Breast epithelium (tissue), 4 donors: ENCODE measurements at regions not wholly inside any gene's neighbourhood (a gene's known extent, or its start where the extent isn't known, plus 50 kb on each side); places are given as distances from the start of the nearest gene placed in this dataset.

Source experiments
- DNase-seq, 2 donors: peaks; one replicate each; pipeline ENCODE4 v3.0.0-alpha.2; 2019; ENCODE audit warnings: low spot score in 2 of 2
- H3K27ac ChIP-seq, 2 donors: fragments of 200-600 bp; sonication (generic) in 1 of 2; one replicate each; pipeline ENCODE4 v1.5.1; 2016 to 2019; ENCODE audit warnings: mild to moderate bottlenecking in 1 of 2
- H3K27me3 ChIP-seq, 2 donors: fragments of 200-600 bp; sonication (generic) in 1 of 2; one replicate each; pipeline versions ENCODE4 v1.5.1 to v1.6.0; 2017 to 2019; ENCODE audit warnings: control low read depth in 1 of 2, mild to moderate bottlenecking in 1 of 2
- H3K36me3 ChIP-seq: fragments of 200-600 bp; one replicate; pipeline ENCODE4 v1.5.1; 2019
- H3K4me1 ChIP-seq, 2 donors: fragments of 200-600 bp; sonication (generic); one replicate each; pipeline ENCODE4 v1.5.1; 2016 to 2019; ENCODE audit warnings: control low read depth in 1 of 2
- H3K4me3 ChIP-seq, 3 donors: fragments of 200-600 bp; sonication (generic); 1 replicate in 2 of 3; 2 replicates in 1 of 3; pipeline ENCODE4 v1.5.1; 2016 to 2019; ENCODE audit warnings: mild to moderate bottlenecking in 3 of 3, moderate library complexity in 2 of 3
- H3K9me3 ChIP-seq, 2 donors: fragments of 200-600 bp; sonication (generic) in 1 of 2; one replicate each; pipeline ENCODE4 v1.5.1; 2016 to 2019; ENCODE audit warnings: control low read depth in 1 of 2
- POLR2A ChIP-seq: fragments of 450-650 bp; IDR thresholded peaks from one replicate; pipeline ENCODE4 v1.6.1; 2016; ENCODE audit warnings: antibody characterized with exemption, mild to moderate bottlenecking, moderate library complexity
- POLR2AphosphoS5 ChIP-seq, 3 donors: sonication (generic); formaldehyde crosslinking; IDR thresholded peaks; one replicate each; pipeline ENCODE4 v1.6.1; 2017; ENCODE audit warnings: antibody characterized with exemption in 3 of 3
- intact Hi-C: fragments of 100-400 bp; cut with DNase I; formaldehyde crosslinking; loops from one replicate; pipeline ENCODE4 v1.15.1; 2023; ENCODE audit warnings: low total_unique reads
- TF ChIP-seq, protein P1 (sequence below), 3 donors: fragments of 450-650 bp; IDR thresholded peaks; one replicate each; pipeline ENCODE4 v1.5.1; 2016 to 2017; ENCODE audit warnings: antibody characterized with exemption in 3 of 3, mild to moderate bottlenecking in 3 of 3, moderate library complexity in 3 of 3

DNA sequence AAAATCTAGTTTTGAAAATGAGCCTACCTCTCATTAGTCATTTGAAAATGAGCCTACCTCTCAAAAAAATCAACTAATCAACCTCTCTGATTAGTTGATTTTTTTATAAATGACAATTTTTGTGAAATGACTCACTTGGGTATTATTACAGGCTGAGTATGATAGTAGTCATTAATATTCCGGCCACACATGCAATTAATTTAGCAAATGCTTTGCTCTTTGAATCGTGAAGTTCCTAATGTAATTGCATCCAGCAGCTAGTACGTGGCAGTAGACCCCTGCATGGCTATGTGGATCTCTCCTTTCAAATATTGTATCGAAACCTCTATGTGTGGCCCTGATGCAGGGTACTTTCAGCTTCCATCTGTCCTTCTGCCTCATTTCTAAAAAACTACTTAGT, 245.9 kb upstream of the PHYHIPL start:
- Histone ChIP-seq H3K36me3 (no peaks in the 10 kb centered on the region), H3K27ac (no peak overlapping the region), H3K4me3 (no peak overlapping the region), H3K27me3 (no peaks in the 10 kb centered on the region), H3K4me1 (no peaks in the 10 kb centered on the region), H3K9me3 (no peaks in the 10 kb centered on the region)
- TF ChIP-seq POLR2A = no peak
- TF ChIP-seq POLR2AphosphoS5 (IDR thresholded peaks at IDR 0.05) = no peak
- TF ChIP-seq, protein P1, sequence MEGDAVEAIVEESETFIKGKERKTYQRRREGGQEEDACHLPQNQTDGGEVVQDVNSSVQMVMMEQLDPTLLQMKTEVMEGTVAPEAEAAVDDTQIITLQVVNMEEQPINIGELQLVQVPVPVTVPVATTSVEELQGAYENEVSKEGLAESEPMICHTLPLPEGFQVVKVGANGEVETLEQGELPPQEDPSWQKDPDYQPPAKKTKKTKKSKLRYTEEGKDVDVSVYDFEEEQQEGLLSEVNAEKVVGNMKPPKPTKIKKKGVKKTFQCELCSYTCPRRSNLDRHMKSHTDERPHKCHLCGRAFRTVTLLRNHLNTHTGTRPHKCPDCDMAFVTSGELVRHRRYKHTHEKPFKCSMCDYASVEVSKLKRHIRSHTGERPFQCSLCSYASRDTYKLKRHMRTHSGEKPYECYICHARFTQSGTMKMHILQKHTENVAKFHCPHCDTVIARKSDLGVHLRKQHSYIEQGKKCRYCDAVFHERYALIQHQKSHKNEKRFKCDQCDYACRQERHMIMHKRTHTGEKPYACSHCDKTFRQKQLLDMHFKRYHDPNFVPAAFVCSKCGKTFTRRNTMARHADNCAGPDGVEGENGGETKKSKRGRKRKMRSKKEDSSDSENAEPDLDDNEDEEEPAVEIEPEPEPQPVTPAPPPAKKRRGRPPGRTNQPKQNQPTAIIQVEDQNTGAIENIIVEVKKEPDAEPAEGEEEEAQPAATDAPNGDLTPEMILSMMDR (IDR thresholded peaks at IDR 0.05) = no peak
- intact Hi-C loops = no loop called here
- no peak for DNase-seq

DNA sequence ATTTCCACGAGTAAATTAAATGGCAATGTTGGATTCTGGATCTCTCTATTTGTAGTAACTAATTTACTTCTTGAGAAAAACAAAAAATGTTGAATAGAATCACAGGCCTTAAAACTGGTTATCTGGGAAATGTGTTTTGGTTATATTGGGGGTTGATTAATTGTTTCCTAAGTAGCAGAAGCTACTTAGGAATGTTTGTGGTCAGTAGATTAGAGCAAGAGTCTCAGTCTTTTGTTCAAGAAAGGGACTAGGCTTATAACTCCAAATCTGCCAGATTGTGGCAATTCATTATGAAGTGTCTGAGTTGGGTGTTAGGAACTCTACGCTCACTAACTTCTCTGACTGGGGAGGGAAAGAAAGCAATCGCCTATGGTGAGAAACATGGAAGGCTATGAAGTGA, 244.3 kb upstream of the PHYHIPL start:
- intact Hi-C loops = no loop called here
- H3K36me3 ChIP-seq = no peaks in the 10 kb centered on the region
- no peaks in the 10 kb centered on the region for H3K27me3 ChIP-seq
- no peaks in the 10 kb centered on the region for H3K9me3 ChIP-seq
- no peak overlapping the region for H3K4me3 ChIP-seq
- no peak overlapping the region for H3K27ac ChIP-seq
- H3K4me1 ChIP-seq = no peaks in the 10 kb centered on the region
- no peak for DNase-seq
- TF ChIP-seq, protein P1 (IDR thresholded peaks at IDR 0.05) = no peak
- TF ChIP-seq POLR2A (no peak), POLR2AphosphoS5 (IDR thresholded peaks at IDR 0.05) (no peak)

DNA sequence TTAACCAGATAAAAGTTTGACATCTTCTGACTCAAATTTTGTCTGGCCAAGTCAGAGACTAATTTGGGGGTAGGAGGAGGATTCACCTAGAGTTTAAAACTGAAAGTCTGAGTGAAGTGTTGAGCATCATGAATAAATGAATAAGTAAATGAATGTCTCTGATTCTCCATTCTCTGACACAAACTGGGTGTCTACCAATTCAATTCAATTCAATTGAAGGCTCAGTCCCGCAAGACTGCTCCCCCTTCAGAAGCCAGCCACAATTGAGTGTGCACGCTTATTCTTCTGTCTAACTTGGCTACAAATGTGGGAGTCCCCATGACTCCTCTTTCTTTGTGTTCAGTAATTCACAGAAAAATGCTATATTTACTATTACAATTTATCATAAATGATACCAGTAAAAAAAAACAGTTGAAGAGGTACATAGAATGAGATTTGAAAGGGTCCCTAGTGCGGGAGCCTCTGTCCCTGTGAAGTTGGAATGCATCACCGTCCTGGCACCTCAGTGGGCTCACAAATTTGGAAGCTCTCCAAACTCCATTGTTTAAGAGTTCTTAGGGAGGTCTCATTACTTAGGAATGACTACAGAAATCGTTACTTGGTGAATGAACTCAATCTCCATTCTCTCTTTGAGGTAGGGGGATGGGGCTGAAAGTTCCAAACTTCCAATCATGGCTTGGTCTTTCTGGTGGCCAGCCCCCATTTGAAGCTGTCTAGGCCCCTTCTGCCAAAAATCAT, 243.7 kb upstream of the PHYHIPL start:
- Histone ChIP-seq H3K36me3 (no peaks in the 10 kb centered on the region), H3K27ac (no peak overlapping the region), H3K4me3 (no peak overlapping the region), H3K4me1 (no peaks in the 10 kb centered on the region), H3K9me3 (no peaks in the 10 kb centered on the region), H3K27me3 (no peaks in the 10 kb centered on the region)
- intact Hi-C loops = no loop called here
- no peak for TF ChIP-seq POLR2A
- TF ChIP-seq POLR2AphosphoS5 (IDR thresholded peaks at IDR 0.05) = no peak
- TF ChIP-seq, protein P1 (IDR thresholded peaks at IDR 0.05) = no peak
- no peak for DNase-seq

DNA sequence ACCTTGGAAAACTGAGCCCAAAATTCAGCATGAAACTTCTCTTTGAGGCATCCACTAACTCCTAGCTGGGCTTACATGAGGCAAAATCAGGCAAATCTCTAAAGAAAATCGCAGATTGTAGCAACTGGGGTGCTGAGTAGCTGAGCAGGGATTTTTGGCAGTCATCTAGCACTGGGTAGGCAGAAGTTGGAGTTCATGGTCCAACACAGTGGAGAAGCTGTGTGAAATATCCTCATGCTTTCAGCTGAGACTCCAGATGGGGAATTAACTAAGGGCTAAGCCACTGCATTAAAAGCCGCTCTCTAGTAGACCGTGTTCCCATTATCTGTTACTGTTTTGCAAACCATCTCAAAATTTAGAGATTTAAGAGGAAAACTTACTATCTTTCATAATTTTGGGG, 240.1 kb upstream of the PHYHIPL start:
- intact Hi-C loops = no loop called here
- Histone ChIP-seq H3K4me3 (no peak overlapping the region), H3K27ac (no peak overlapping the region), H3K36me3 (no peaks in the 10 kb centered on the region), H3K27me3 (no peaks in the 10 kb centered on the region), H3K4me1 (no peaks in the 10 kb centered on the region), H3K9me3 (no peaks in the 10 kb centered on the region)
- no peak for DNase-seq
- TF ChIP-seq POLR2AphosphoS5 (IDR thresholded peaks at IDR 0.05) = no peak
- TF ChIP-seq, protein P1 (IDR thresholded peaks at IDR 0.05) = no peak
- TF ChIP-seq POLR2A = no peak

DNA sequence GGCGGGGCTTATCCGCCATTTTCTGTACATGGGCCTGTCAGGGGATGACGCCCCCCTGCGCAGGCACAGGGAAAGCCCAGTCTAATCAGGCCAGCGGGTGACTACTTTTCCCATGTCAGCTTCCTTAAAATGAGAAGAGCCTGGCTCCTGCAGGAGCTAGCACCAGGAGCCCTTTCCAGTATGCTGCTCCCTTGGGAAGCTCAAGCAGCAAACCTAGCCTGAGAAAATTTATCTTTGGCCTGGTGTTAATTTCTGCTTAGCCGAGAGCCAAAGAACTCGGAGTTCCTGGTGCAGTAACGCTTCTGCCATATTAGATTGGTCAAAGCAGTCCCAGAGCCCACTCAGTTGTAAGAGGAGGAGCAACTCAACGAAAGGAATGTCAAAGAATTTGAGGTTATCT, 239.0 kb upstream of the PHYHIPL start:
- Histone ChIP-seq H3K4me3 (no peak overlapping the region), H3K4me1 (no peaks in the 10 kb centered on the region), H3K36me3 (no peaks in the 10 kb centered on the region), H3K27me3 (no peaks in the 10 kb centered on the region), H3K27ac (no peak overlapping the region), H3K9me3 (no peaks in the 10 kb centered on the region)
- no peak for DNase-seq
- no peak for TF ChIP-seq POLR2AphosphoS5 (IDR thresholded peaks at IDR 0.05)
- TF ChIP-seq, protein P1 (IDR thresholded peaks at IDR 0.05) = no peak
- TF ChIP-seq POLR2A = no peak
- intact Hi-C loops = no loop called here
